OCI-LY1 (cell line): ENCODE measurements at regions not wholly inside any gene's neighbourhood (a gene's known extent, or its start where the extent isn't known, plus 50 kb on each side); places are given as distances from the start of the nearest gene placed in this dataset.

Source experiments
- H2AFZ ChIP-seq: fragments of 200-600 bp; sonication (generic), shearing (Covaris generic); 2 replicates; pipeline ENCODE4 v1.6.0; 2014; ENCODE audit warnings: antibody characterized with exemption, mild to moderate bottlenecking, low read length
- H3F3A ChIP-seq: fragments of 200-600 bp; sonication (generic), shearing (Covaris generic); 2 replicates; pipeline ENCODE4 v1.6.0; 2014; ENCODE audit warnings: mild to moderate bottlenecking, antibody characterized with exemption, low read length, moderate library complexity; ENCODE audit not compliant: insufficient read depth
- H3K27ac ChIP-seq: fragments of 200-600 bp; sonication (generic); 2 replicates; pipeline ENCODE4 v1.5.1; 2014; ENCODE audit warnings: low read length, mixed run types, mild to moderate bottlenecking, low read depth; ENCODE audit not compliant: poor library complexity, severe bottlenecking
- H3K27me3 ChIP-seq: fragments of 200-600 bp; sonication (generic); 2 replicates; pipeline ENCODE4 v1.6.0; 2014; ENCODE audit warnings: antibody characterized with exemption, mild to moderate bottlenecking, low read length, moderate library complexity; ENCODE audit not compliant: insufficient read depth
- H3K36me3 ChIP-seq: fragments of 200-600 bp; sonication (generic); 2 replicates; pipeline ENCODE4 v1.6.1; 2014; ENCODE audit warnings: mild to moderate bottlenecking, antibody characterized with exemption, low read length, moderate library complexity, mixed read lengths; ENCODE audit not compliant: insufficient read depth
- H3K4me1 ChIP-seq: fragments of 200-600 bp; sonication (generic); 2 replicates; pipeline ENCODE4 v1.5.1; 2014; ENCODE audit warnings: mild to moderate bottlenecking, low read length, moderate library complexity; ENCODE audit not compliant: insufficient read depth, severe bottlenecking
- H3K4me2 ChIP-seq: fragments of 200-600 bp; sonication (generic), shearing (Covaris generic); 2 replicates; pipeline ENCODE4 v1.6.1; 2014; ENCODE audit warnings: low read length
- H3K4me3 ChIP-seq: fragments of 200-600 bp; sonication (generic); 2 replicates; pipeline ENCODE4 v1.5.1; 2014; ENCODE audit warnings: low read length, low read depth, mild to moderate bottlenecking, mixed read lengths; ENCODE audit not compliant: poor library complexity, severe bottlenecking
- H3K79me2 ChIP-seq: fragments of 200-600 bp; shearing (Covaris generic); 2 replicates; pipeline ENCODE4 v1.6.1; 2016; ENCODE audit warnings: mixed run types, low read length, mixed read lengths; ENCODE audit not compliant: insufficient read depth
- H3K9ac ChIP-seq: fragments of 200-600 bp; sonication (generic), shearing (Covaris generic); 2 replicates; pipeline ENCODE4 v1.6.1; 2014; ENCODE audit warnings: mild to moderate bottlenecking, low read length, mixed read lengths
- H3K9me2 ChIP-seq: fragments of 200-600 bp; sonication (generic), shearing (Covaris generic); 2 replicates; pipeline ENCODE4 v1.6.1; 2014; ENCODE audit warnings: low read depth, mild to moderate bottlenecking, low read length, mixed read lengths
- H3K9me3 ChIP-seq: fragments of 200-600 bp; shearing (Covaris generic); 2 replicates; pipeline ENCODE4 v1.6.1; 2014; ENCODE audit warnings: low read length, mixed read lengths
- H4K20me1 ChIP-seq: fragments of 200-600 bp; sonication (generic), shearing (Covaris generic); 2 replicates; pipeline ENCODE4 v1.6.0; 2016; ENCODE audit warnings: mild to moderate bottlenecking, low read length; ENCODE audit not compliant: insufficient read depth
- EZH2 ChIP-seq: fragments of 200-600 bp; sonication (generic), shearing (Covaris generic); IDR thresholded peaks from 2 replicates; pipeline ENCODE4 v1.8.0; 2017; ENCODE audit warnings: borderline replicate concordance, mixed run types, mild to moderate bottlenecking, antibody characterized with exemption, low read length, moderate library complexity, mixed read lengths
- TF ChIP-seq, protein P1 (sequence below): fragments of 200-600 bp; sonication (generic), shearing (Covaris generic); IDR thresholded peaks from 2 replicates; pipeline ENCODE4 v1.5.1; 2017; ENCODE audit warnings: mild to moderate bottlenecking, antibody characterized with exemption, low read length, moderate library complexity, mixed read lengths

DNA sequence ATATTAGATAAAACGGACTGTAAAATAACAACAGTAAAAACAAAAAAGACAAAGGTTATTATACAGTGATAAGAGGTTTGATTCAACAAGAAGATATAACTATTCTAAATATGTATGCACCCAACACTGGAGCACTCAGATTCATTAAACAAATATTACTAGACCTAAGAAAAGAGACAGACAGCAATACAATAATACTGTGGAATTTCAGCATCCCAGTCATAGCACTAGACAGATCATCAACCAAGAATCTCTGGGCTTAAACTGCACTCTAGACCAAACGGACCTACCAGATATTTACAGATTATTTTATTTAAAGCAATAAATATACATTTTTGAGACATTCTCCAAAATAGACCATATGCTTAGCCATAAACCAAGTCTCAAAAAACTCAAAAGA is 263.8 kb downstream of the C6orf118 start:
- H3F3A ChIP-seq, result no peaks in the 10 kb centered on the region; the same call in 1 of the 2 replicates
- TF ChIP-seq, protein P1, sequence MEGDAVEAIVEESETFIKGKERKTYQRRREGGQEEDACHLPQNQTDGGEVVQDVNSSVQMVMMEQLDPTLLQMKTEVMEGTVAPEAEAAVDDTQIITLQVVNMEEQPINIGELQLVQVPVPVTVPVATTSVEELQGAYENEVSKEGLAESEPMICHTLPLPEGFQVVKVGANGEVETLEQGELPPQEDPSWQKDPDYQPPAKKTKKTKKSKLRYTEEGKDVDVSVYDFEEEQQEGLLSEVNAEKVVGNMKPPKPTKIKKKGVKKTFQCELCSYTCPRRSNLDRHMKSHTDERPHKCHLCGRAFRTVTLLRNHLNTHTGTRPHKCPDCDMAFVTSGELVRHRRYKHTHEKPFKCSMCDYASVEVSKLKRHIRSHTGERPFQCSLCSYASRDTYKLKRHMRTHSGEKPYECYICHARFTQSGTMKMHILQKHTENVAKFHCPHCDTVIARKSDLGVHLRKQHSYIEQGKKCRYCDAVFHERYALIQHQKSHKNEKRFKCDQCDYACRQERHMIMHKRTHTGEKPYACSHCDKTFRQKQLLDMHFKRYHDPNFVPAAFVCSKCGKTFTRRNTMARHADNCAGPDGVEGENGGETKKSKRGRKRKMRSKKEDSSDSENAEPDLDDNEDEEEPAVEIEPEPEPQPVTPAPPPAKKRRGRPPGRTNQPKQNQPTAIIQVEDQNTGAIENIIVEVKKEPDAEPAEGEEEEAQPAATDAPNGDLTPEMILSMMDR, result no peak
- TF ChIP-seq EZH2, result no peak

DNA sequence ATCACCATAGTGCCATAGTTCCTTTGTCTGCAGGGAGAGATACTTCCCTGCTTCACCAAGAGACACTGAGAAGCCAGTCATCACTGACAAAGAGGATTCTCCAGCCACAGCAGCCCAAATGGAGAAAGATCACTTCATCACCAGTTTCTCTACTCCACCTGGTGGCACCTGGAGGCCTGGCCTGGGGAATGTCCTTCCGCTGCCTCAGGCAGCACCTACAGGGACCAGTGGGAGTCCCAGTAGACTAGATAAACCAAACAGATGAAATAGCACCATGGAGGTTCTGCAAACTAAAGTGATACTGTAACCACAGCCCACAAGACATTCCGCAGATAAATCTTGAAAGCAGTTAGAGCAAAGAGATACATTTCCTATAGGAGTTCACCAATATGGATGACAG is 266.5 kb downstream of the C6orf118 start:
- TF ChIP-seq EZH2, result no peak
- TF ChIP-seq, protein P1, result no peak
- H3K4me3 ChIP-seq, result no peak overlapping the region
- no peak overlapping the region for H2AFZ ChIP-seq
- no peaks in the 10 kb centered on the region for H3K4me1 ChIP-seq
- H3K27ac ChIP-seq, result no peak overlapping the region
- no peaks in the 10 kb centered on the region for H3K9me2 ChIP-seq
- no peaks in the 10 kb centered on the region for H3K79me2 ChIP-seq
- H3K36me3 ChIP-seq, result no peaks in the 10 kb centered on the region
- H4K20me1 ChIP-seq, result no peaks in the 10 kb centered on the region
- H3F3A ChIP-seq, result no peaks in the 10 kb centered on the region; the same call in 1 of the 2 replicates
- no peak overlapping the region for H3K9ac ChIP-seq
- H3K9me3 ChIP-seq, result no peaks in the 10 kb centered on the region
- H3K4me2 ChIP-seq, result no peak overlapping the region
- H3K27me3 ChIP-seq, result no peaks in the 10 kb centered on the region

More for the DNA sequence above, 263.8 kb downstream of the C6orf118 start:
- no peaks in the 10 kb centered on the region for H3K79me2 ChIP-seq
- no peaks in the 10 kb centered on the region for H3K36me3 ChIP-seq
- no peaks in the 10 kb centered on the region for H3K9me3 ChIP-seq
- H3K4me3 ChIP-seq, result no peak overlapping the region
- no peak overlapping the region for H3K9ac ChIP-seq
- H2AFZ ChIP-seq, result no peak overlapping the region
- no peak overlapping the region for H3K4me2 ChIP-seq
- H3K27me3 ChIP-seq, result no peaks in the 10 kb centered on the region
- no peaks in the 10 kb centered on the region for H3K4me1 ChIP-seq
- no peak overlapping the region for H3K27ac ChIP-seq
- no peaks in the 10 kb centered on the region for H4K20me1 ChIP-seq
- H3K9me2 ChIP-seq, result no peaks in the 10 kb centered on the region

DNA sequence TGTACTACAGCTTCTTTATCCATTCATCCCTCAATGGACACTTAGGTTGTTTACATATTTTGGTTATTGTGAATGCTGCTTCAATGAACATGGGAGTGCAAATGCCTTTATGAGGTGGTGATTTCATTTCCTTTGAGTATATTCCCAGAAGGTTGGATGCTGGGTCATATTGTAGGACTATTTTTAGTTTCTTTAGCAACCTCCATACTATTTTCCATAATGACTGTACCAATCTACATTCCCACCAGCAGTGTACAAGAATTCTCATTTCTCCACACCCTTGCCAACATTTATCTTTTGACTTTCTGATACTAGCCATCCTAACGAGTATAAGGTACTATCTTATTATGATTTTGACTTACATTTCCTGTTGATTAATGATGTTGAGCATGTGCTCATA is 269.0 kb downstream of the C6orf118 start:
- H3K27me3 ChIP-seq, result no peaks in the 10 kb centered on the region
- no peak overlapping the region for H3K9ac ChIP-seq
- no peaks in the 10 kb centered on the region for H3K36me3 ChIP-seq
- H3K79me2 ChIP-seq, result no peaks in the 10 kb centered on the region
- TF ChIP-seq EZH2, result no peak
- TF ChIP-seq, protein P1, result no peak
- H3K9me2 ChIP-seq, result no peaks in the 10 kb centered on the region
- no peaks in the 10 kb centered on the region for H3K9me3 ChIP-seq
- no peak overlapping the region for H3K4me2 ChIP-seq
- no peaks in the 10 kb centered on the region for H4K20me1 ChIP-seq
- H3K27ac ChIP-seq, result no peak overlapping the region
- no peaks in the 10 kb centered on the region for H3F3A ChIP-seq
- H3K4me3 ChIP-seq, result no peak overlapping the region
- H3K4me1 ChIP-seq, result no peaks in the 10 kb centered on the region
- no peak overlapping the region for H2AFZ ChIP-seq
